GM23338 (cell line): ENCODE measurements at regions not wholly inside any gene's neighbourhood (a gene's known extent, or its start where the extent isn't known, plus 50 kb on each side); places are given as distances from the start of the nearest gene placed in this dataset.

Source experiments
- ATAC-seq: fragments of 200-7000 bp; cut with Tn5 transposase; 3 replicates; pipeline ENCODE4 v1.9.1; 2020
- DNase-seq: peaks from one replicate; pipeline ENCODE4 v3.0.0-alpha.2; 2015; ENCODE audit warnings: low spot score
- H2AFZ ChIP-seq: fragments of 200-600 bp; sonication (generic); 2 replicates; pipeline ENCODE4 v1.8.0; 2016; ENCODE audit warnings: antibody characterized with exemption, mild to moderate bottlenecking, moderate library complexity
- H3F3A ChIP-seq: fragments of 200-600 bp; sonication (generic); replicated peaks from 2 replicates; pipeline ENCODE4 v1.8.0; 2017; ENCODE audit warnings: antibody characterized with exemption, mixed run types, low read depth
- H3K27ac ChIP-seq: fragments of 200-600 bp; sonication (generic); 2 replicates; pipeline ENCODE4 v1.6.1; 2016; ENCODE audit warnings: low read depth
- H3K27me3 ChIP-seq: fragments of 200-600 bp; sonication (generic); 2 replicates; pipeline ENCODE4 v1.8.0; 2016; ENCODE audit warnings: mild to moderate bottlenecking, mixed run types, moderate library complexity; ENCODE audit not compliant: insufficient read depth
- H3K36me3 ChIP-seq: fragments of 200-600 bp; sonication (generic); 2 replicates; pipeline ENCODE4 v1.8.0; 2016; ENCODE audit warnings: mild to moderate bottlenecking; ENCODE audit not compliant: insufficient read depth
- H3K4me1 ChIP-seq: fragments of 200-600 bp; sonication (generic); 2 replicates; pipeline ENCODE4 v1.8.0; 2016; ENCODE audit warnings: mild to moderate bottlenecking, moderate library complexity; ENCODE audit not compliant: insufficient read depth
- H3K4me2 ChIP-seq: fragments of 200-600 bp; sonication (generic); 2 replicates; pipeline ENCODE4 v1.7.1; 2017; ENCODE audit warnings: mixed run types
- H3K4me3 ChIP-seq: fragments of 200-600 bp; sonication (generic); 2 replicates; pipeline ENCODE4 v1.6.1; 2016; ENCODE audit warnings: mixed run types
- H3K79me2 ChIP-seq: fragments of 200-600 bp; sonication (generic); replicated peaks from 2 replicates; pipeline ENCODE4 v1.8.0; 2017; ENCODE audit warnings: mild to moderate bottlenecking; ENCODE audit not compliant: insufficient read depth
- H3K9me2 ChIP-seq: fragments of 200-600 bp; sonication (generic); 2 replicates; pipeline ENCODE4 v1.8.0; 2017; ENCODE audit not compliant: insufficient read depth
- H4K20me1 ChIP-seq: fragments of 200-600 bp; sonication (generic); replicated peaks from 2 replicates; pipeline ENCODE4 v1.8.0; 2017; ENCODE audit warnings: mild to moderate bottlenecking; ENCODE audit not compliant: insufficient read depth
- H3K27ac Mint-ChIP-seq: 2 replicates; pipeline ENCODE4 v1.8.0; 2020; ENCODE audit warnings: inconsistent platforms, mild to moderate bottlenecking, moderate library complexity, mixed read lengths
- H3K27me3 Mint-ChIP-seq: 3 replicates; pipeline ENCODE4 v1.8.0; 2022; ENCODE audit warnings: low read depth, mild to moderate bottlenecking, moderate library complexity, mixed read lengths, inconsistent platforms; ENCODE audit not compliant: insufficient read depth, poor library complexity
- H3K36me3 Mint-ChIP-seq: 3 replicates; pipeline ENCODE4 v1.8.0; 2021; ENCODE audit warnings: low read depth, mild to moderate bottlenecking, inconsistent platforms, moderate library complexity, mixed read lengths
- H3K4me1 Mint-ChIP-seq: 3 replicates; pipeline ENCODE4 v1.8.0; 2020; ENCODE audit warnings: mild to moderate bottlenecking, inconsistent platforms, mixed read lengths
- H3K4me3 Mint-ChIP-seq: 3 replicates; pipeline ENCODE4 v1.8.0; 2021; ENCODE audit warnings: moderate library complexity, mild to moderate bottlenecking, inconsistent platforms, mixed read lengths
- H3K9me3 Mint-ChIP-seq: 3 replicates; pipeline ENCODE4 v1.8.0; 2020; ENCODE audit warnings: moderate library complexity, mild to moderate bottlenecking, inconsistent platforms, mixed read lengths
- CREB1 ChIP-seq: fragments of 250-450 bp; sonication (Bioruptor Pico); IDR thresholded peaks from 2 replicates; pipeline ENCODE4 v1.5.0; 2020; ENCODE audit warnings: low read depth, mild to moderate bottlenecking, moderate library complexity
- EZH2 ChIP-seq: fragments of 200-600 bp; sonication (generic); IDR thresholded peaks from one replicate; pipeline ENCODE4 v1.8.0; 2017; ENCODE audit warnings: antibody characterized with exemption, mild to moderate bottlenecking, low read depth; ENCODE audit not compliant: unreplicated experiment
- EZH2phosphoT487 ChIP-seq: fragments of 200-600 bp; sonication (generic); IDR thresholded peaks from one replicate; pipeline ENCODE4 v1.8.1; 2018; ENCODE audit warnings: antibody characterized with exemption; ENCODE audit not compliant: unreplicated experiment
- JUNB ChIP-seq: IDR thresholded peaks from one replicate; pipeline ENCODE4 v1.6.1; 2016; ENCODE audit warnings: antibody characterized with exemption; ENCODE audit not compliant: unreplicated experiment
- NANOG ChIP-seq: IDR thresholded peaks from 2 replicates; pipeline ENCODE4 v1.6.1; 2016; ENCODE audit warnings: antibody characterized with exemption, borderline replicate concordance
- POLR2AphosphoS5 ChIP-seq: IDR thresholded peaks from 2 replicates; pipeline ENCODE4 v1.6.1; 2016; ENCODE audit warnings: antibody characterized with exemption, low read depth
- REST ChIP-seq: IDR thresholded peaks from one replicate; pipeline ENCODE4 v1.6.1; 2018; ENCODE audit warnings: antibody characterized with exemption; ENCODE audit not compliant: unreplicated experiment
- STAT1 ChIP-seq: IDR thresholded peaks from one replicate; pipeline ENCODE4 v1.6.1; 2016; ENCODE audit warnings: antibody characterized with exemption; ENCODE audit not compliant: unreplicated experiment
- ZNF114 ChIP-seq: fragments of 250-450 bp; sonication (Bioruptor Pico); IDR thresholded peaks from 2 replicates; pipeline ENCODE4 v1.5.0; 2020; ENCODE audit warnings: mild to moderate bottlenecking, moderate library complexity
- ZNF331 ChIP-seq: fragments of 250-450 bp; sonication (Bioruptor Pico); IDR thresholded peaks from 2 replicates; pipeline ENCODE4 v1.5.0; 2020; ENCODE audit warnings: low read depth, mild to moderate bottlenecking, moderate library complexity
- TF ChIP-seq, protein P1 (sequence below): fragments of 250-450 bp; sonication (Bioruptor Pico); IDR thresholded peaks from 2 replicates; pipeline ENCODE4 v1.5.0; 2020; ENCODE audit warnings: mild to moderate bottlenecking, moderate library complexity
- TF ChIP-seq, protein P2 (sequence below): IDR thresholded peaks from 2 replicates; pipeline ENCODE4 v1.6.1; 2016; ENCODE audit warnings: antibody characterized with exemption
- TF ChIP-seq, protein P3 (sequence below), 2 experiments: fragments of 200-600 bp in 1 of 2; sonication (generic) in 1 of 2; conservative IDR thresholded peaks; 2 replicates each; pipeline versions ENCODE4 v1.5.1 to v1.6.1; 2016 to 2017; ENCODE audit warnings: antibody characterized with exemption in 2 of 2, low read depth in 2 of 2, mild to moderate bottlenecking in 2 of 2, moderate library complexity in 1 of 2

DNA sequence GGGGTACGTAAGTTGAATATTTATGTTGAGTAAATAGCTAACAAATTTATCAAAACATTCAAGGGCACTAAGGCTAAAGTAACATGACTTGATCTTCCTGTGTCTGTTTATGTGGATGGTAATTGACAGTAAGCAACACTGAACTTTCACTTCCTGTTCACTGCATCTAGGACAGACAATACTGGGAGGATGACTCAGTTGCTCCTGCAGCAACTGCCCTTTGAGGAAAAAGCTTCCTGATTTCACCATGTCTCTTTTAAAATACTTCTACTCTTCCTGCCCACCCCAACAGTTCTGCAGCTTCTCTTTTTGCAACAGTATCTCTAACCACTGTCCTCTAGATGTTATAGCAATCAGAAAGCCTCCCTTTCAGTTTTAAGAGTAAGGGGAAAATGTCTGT, 76.6 kb upstream of the HGF start:
- Histone ChIP-seq H3K9me2 (peaks cover 4% of the 10 kb centered on the region; the same call in 1 of the 2 replicates), H3K27me3 (no peaks in the 10 kb centered on the region), H3K79me2 (no peaks in the 10 kb centered on the region), H3K4me2 (no peak overlapping the region), H2AFZ (peak overlapping the region; percentile 49; the same call in 1 of the 2 replicates), H3K4me1 (peaks cover 3% of the 10 kb centered on the region; the same call in 1 of the 2 replicates), H3K36me3 (no peaks in the 10 kb centered on the region), H4K20me1 (no peaks in the 10 kb centered on the region), H3K27ac (no peak overlapping the region), H3K4me3 (no peak overlapping the region), H3F3A (no peaks in the 10 kb centered on the region)
- Mint-ChIP-seq H3K4me3 (no peak overlapping the region), H3K4me1 (peaks cover 14% of the 10 kb centered on the region), H3K9me3 (no peaks in the 10 kb centered on the region; the same call in 2 of the 3 replicates), H3K36me3 (no peaks in the 10 kb centered on the region), H3K27ac (no peak overlapping the region), H3K27me3 (no peaks in the 10 kb centered on the region)
- ATAC-seq = no peak
- no peak for DNase-seq
- TF ChIP-seq, protein P1, sequence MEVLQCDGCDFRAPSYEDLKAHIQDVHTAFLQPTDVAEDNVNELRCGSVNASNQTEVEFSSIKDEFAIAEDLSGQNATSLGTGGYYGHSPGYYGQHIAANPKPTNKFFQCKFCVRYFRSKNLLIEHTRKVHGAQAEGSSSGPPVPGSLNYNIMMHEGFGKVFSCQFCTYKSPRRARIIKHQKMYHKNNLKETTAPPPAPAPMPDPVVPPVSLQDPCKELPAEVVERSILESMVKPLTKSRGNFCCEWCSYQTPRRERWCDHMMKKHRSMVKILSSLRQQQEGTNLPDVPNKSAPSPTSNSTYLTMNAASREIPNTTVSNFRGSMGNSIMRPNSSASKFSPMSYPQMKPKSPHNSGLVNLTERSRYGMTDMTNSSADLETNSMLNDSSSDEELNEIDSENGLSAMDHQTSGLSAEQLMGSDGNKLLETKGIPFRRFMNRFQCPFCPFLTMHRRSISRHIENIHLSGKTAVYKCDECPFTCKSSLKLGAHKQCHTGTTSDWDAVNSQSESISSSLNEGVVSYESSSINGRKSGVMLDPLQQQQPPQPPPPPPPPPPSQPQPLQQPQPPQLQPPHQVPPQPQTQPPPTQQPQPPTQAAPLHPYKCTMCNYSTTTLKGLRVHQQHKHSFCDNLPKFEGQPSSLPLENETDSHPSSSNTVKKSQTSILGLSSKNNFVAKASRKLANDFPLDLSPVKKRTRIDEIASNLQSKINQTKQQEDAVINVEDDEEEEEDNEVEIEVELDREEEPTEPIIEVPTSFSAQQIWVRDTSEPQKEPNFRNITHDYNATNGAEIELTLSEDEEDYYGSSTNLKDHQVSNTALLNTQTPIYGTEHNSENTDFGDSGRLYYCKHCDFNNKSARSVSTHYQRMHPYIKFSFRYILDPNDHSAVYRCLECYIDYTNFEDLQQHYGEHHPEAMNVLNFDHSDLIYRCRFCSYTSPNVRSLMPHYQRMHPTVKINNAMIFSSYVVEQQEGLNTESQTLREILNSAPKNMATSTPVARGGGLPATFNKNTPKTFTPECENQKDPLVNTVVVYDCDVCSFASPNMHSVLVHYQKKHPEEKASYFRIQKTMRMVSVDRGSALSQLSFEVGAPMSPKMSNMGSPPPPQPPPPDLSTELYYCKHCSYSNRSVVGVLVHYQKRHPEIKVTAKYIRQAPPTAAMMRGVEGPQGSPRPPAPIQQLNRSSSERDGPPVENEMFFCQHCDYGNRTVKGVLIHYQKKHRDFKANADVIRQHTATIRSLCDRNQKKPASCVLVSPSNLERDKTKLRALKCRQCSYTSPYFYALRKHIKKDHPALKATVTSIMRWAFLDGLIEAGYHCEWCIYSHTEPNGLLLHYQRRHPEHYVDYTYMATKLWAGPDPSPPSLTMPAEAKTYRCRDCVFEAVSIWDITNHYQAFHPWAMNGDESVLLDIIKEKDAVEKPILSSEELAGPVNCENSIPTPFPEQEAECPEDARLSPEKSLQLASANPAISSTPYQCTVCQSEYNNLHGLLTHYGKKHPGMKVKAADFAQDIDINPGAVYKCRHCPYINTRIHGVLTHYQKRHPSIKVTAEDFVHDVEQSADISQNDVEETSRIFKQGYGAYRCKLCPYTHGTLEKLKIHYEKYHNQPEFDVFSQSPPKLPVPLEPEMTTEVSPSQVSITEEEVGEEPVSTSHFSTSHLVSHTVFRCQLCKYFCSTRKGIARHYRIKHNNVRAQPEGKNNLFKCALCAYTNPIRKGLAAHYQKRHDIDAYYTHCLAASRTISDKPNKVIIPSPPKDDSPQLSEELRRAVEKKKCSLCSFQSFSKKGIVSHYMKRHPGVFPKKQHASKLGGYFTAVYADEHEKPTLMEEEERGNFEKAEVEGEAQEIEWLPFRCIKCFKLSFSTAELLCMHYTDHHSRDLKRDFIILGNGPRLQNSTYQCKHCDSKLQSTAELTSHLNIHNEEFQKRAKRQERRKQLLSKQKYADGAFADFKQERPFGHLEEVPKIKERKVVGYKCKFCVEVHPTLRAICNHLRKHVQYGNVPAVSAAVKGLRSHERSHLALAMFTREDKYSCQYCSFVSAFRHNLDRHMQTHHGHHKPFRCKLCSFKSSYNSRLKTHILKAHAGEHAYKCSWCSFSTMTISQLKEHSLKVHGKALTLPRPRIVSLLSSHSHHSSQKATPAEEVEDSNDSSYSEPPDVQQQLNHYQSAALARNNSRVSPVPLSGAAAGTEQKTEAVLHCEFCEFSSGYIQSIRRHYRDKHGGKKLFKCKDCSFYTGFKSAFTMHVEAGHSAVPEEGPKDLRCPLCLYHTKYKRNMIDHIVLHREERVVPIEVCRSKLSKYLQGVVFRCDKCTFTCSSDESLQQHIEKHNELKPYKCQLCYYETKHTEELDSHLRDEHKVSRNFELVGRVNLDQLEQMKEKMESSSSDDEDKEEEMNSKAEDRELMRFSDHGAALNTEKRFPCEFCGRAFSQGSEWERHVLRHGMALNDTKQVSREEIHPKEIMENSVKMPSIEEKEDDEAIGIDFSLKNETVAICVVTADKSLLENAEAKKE (CRISPR knock-in tag) = no peak
- TF ChIP-seq ZNF331 (CRISPR knock-in tag) (no peak), NANOG (no peak), POLR2AphosphoS5 (no peak), JUNB (no peak), EZH2 (no peak), CREB1 (CRISPR knock-in tag) (no peak), EZH2phosphoT487 (no peak), STAT1 (no peak), ZNF114 (no peak), REST (no peak)
- TF ChIP-seq, protein P2, sequence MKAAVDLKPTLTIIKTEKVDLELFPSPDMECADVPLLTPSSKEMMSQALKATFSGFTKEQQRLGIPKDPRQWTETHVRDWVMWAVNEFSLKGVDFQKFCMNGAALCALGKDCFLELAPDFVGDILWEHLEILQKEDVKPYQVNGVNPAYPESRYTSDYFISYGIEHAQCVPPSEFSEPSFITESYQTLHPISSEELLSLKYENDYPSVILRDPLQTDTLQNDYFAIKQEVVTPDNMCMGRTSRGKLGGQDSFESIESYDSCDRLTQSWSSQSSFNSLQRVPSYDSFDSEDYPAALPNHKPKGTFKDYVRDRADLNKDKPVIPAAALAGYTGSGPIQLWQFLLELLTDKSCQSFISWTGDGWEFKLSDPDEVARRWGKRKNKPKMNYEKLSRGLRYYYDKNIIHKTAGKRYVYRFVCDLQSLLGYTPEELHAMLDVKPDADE = no peak
- TF ChIP-seq, protein P3, sequence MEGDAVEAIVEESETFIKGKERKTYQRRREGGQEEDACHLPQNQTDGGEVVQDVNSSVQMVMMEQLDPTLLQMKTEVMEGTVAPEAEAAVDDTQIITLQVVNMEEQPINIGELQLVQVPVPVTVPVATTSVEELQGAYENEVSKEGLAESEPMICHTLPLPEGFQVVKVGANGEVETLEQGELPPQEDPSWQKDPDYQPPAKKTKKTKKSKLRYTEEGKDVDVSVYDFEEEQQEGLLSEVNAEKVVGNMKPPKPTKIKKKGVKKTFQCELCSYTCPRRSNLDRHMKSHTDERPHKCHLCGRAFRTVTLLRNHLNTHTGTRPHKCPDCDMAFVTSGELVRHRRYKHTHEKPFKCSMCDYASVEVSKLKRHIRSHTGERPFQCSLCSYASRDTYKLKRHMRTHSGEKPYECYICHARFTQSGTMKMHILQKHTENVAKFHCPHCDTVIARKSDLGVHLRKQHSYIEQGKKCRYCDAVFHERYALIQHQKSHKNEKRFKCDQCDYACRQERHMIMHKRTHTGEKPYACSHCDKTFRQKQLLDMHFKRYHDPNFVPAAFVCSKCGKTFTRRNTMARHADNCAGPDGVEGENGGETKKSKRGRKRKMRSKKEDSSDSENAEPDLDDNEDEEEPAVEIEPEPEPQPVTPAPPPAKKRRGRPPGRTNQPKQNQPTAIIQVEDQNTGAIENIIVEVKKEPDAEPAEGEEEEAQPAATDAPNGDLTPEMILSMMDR (conservative IDR thresholded peaks at IDR 0.05; ENCODE audit: low read depth in 2 of 2) = no peak
